Type B pancreatic cell (in vitro differentiated cells): ENCODE measurements at regions not wholly inside any gene's neighbourhood (a gene's known extent, or its start where the extent isn't known, plus 50 kb on each side); places are given as distances from the start of the nearest gene placed in this dataset.

ENCODE experiments used
- DNase-seq: peaks from one replicate; pipeline ENCODE4 v3.0.0; 2021; ENCODE audit warnings: mixed read lengths; ENCODE audit not compliant: unreplicated experiment; ENCODE audit errors: extremely low spot score
- H3K27ac Mint-ChIP-seq: 2 replicates; pipeline ENCODE4 v1.8.0; 2021; ENCODE audit warnings: mild to moderate bottlenecking, mixed read lengths
- H3K27me3 Mint-ChIP-seq: 2 replicates; pipeline ENCODE4 v1.8.0; 2021; ENCODE audit warnings: mixed read lengths
- H3K36me3 Mint-ChIP-seq: 2 replicates; pipeline ENCODE4 v1.8.0; 2021; ENCODE audit warnings: mixed read lengths
- H3K4me1 Mint-ChIP-seq: one replicate; pipeline ENCODE4 v1.8.0; 2021; ENCODE audit warnings: mixed read lengths; ENCODE audit not compliant: unreplicated experiment
- H3K4me3 Mint-ChIP-seq: 2 replicates; pipeline ENCODE4 v1.8.0; 2021; ENCODE audit warnings: mild to moderate bottlenecking, mixed read lengths
- H3K9me3 Mint-ChIP-seq: 2 replicates; pipeline ENCODE4 v1.8.0; 2021; ENCODE audit warnings: mixed read lengths
- TF ChIP-seq, protein P1 (sequence below): fragments of 200-600 bp; sonication (generic); conservative IDR thresholded peaks from 2 replicates; pipeline ENCODE4 v1.5.0; 2021; ENCODE audit warnings: antibody characterized with exemption, mild to moderate bottlenecking

- Mint-ChIP-seq H3K36me3 (no peaks in the 10 kb centered on the region), H3K27ac (no peak overlapping the region), H3K4me1 (peaks cover 4% of the 10 kb centered on the region), H3K4me3 (no peak overlapping the region), H3K9me3 (no peaks in the 10 kb centered on the region), H3K27me3 (peaks cover 4% of the 10 kb centered on the region)
- TF ChIP-seq, protein P1, sequence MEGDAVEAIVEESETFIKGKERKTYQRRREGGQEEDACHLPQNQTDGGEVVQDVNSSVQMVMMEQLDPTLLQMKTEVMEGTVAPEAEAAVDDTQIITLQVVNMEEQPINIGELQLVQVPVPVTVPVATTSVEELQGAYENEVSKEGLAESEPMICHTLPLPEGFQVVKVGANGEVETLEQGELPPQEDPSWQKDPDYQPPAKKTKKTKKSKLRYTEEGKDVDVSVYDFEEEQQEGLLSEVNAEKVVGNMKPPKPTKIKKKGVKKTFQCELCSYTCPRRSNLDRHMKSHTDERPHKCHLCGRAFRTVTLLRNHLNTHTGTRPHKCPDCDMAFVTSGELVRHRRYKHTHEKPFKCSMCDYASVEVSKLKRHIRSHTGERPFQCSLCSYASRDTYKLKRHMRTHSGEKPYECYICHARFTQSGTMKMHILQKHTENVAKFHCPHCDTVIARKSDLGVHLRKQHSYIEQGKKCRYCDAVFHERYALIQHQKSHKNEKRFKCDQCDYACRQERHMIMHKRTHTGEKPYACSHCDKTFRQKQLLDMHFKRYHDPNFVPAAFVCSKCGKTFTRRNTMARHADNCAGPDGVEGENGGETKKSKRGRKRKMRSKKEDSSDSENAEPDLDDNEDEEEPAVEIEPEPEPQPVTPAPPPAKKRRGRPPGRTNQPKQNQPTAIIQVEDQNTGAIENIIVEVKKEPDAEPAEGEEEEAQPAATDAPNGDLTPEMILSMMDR, result no peak
- no peak for DNase-seq
These were observed 1269.7 kb downstream of the BRD1 start for GRCh38 chr22:48558016-48558415.

DNA sequence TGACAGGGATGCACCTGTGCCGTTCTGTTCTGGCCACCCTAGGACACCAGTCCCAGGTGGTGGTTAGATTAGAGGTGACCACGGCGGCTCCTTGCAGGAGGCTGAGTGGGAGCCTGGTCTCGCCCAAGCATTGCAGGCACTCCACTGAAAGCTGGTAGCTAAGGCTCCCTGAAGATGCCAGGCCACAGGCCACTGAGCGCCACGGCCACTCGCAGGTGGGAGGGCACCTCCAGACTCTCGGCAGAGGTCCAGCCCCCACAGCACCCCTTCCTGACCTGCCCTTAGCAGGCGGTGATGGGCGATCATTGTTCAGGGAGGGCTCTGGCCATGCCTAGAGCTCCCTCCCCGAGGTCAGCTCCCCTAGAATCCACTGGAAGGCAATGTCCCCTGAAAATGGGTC is 1270.2 kb downstream of the BRD1 start:
- Mint-ChIP-seq H3K36me3 (no peaks in the 10 kb centered on the region), H3K27me3 (peaks cover 4% of the 10 kb centered on the region), H3K27ac (no peak overlapping the region), H3K4me3 (no peak overlapping the region), H3K9me3 (no peaks in the 10 kb centered on the region), H3K4me1 (peaks cover 4% of the 10 kb centered on the region)
- DNase-seq, result no peak
- TF ChIP-seq, protein P1, result no peak

- no peaks in the 10 kb centered on the region for H3K36me3 Mint-ChIP-seq
- TF ChIP-seq, protein P1, result no peak
- peaks cover 4% of the 10 kb centered on the region for H3K27me3 Mint-ChIP-seq
- H3K9me3 Mint-ChIP-seq, result no peaks in the 10 kb centered on the region
- H3K4me3 Mint-ChIP-seq, result no peak overlapping the region
- peaks cover 4% of the 10 kb centered on the region for H3K4me1 Mint-ChIP-seq
- H3K27ac Mint-ChIP-seq, result no peak overlapping the region
- no peak for DNase-seq
These were observed 1270.9 kb downstream of the BRD1 start for GRCh38 chr22:48556751-48557150.

- H3K36me3 Mint-ChIP-seq, result no peaks in the 10 kb centered on the region
- H3K4me1 Mint-ChIP-seq, result peaks cover 4% of the 10 kb centered on the region
- H3K4me3 Mint-ChIP-seq, result no peak overlapping the region
- DNase-seq, result no peak
- TF ChIP-seq, protein P1, result no peak
- no peak overlapping the region for H3K27ac Mint-ChIP-seq
- no peaks in the 10 kb centered on the region for H3K9me3 Mint-ChIP-seq
- H3K27me3 Mint-ChIP-seq, result peaks cover 4% of the 10 kb centered on the region
These were observed 1271.5 kb downstream of the BRD1 start for GRCh38 chr22:48556222-48556621.

DNA sequence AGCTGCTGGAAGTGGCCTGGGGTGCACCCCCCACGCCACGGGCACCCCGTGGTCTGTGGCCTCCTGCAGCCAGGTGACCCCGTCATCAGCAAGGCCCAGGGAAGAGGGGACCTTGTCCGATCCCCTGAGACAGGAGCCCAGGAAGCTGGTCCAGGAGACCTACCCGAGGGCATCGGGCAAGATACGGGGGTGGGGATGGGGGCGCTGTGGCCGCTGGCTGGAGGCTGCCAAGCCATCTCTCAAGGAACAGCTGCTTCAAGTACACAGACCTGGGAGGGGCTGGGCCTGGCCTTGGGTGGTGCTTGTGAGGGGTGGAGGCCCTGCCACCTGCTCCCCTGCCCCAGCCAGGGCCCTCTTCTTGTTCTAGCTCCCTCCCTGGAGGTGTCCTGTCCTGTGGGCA is 1272.1 kb downstream of the BRD1 start:
- no peaks in the 10 kb centered on the region for H3K9me3 Mint-ChIP-seq

More for the DNA sequence above, 1272.1 kb downstream of the BRD1 start:
- Mint-ChIP-seq H3K36me3 (no peaks in the 10 kb centered on the region), H3K4me3 (no peak overlapping the region), H3K4me1 (peaks cover 4% of the 10 kb centered on the region), H3K27ac (no peak overlapping the region), H3K27me3 (peaks cover 4% of the 10 kb centered on the region)
- TF ChIP-seq, protein P1, result no peak
- no peak for DNase-seq
